ENCODE measurements at regions not wholly inside any gene's neighbourhood (a gene's known extent, or its start where the extent isn't known, plus 50 kb on each side); places are given as distances from the start of the nearest gene placed in this dataset.

DNA sequence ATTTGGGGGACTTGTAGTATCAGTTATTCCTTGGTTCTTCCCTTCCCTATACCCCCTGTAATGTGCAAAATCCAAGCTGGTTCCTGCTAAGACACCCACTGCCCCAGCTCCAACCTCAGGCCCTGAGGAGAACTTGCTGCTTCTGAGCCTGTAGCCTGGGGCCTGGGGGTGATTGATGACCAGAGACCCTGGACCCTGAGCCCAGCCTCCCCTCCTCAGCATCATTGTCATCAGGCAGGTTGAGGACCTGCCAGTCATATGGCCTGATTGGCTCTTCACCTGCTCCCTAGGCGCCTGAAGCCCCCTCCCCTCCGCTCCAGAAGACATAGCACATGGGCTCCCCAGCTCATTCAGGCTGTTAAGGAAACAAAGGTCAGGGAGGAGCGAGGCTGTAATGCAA is 73.8 kb upstream of the YWHAQ start:
- Histone ChIP-seq H3K27me3 (ENCODE audit: control insufficient read depth in 2 of 2, insufficient read depth in 2 of 2, low read length in 2 of 2) (no peaks in the 10 kb centered on the region), H4K20me1 (ENCODE audit: insufficient read depth, low read length) (no peaks in the 10 kb centered on the region), H3K27ac (ENCODE audit: low read depth in 1 of 2, low read length in 2 of 2) (no peak overlapping the region), H3K79me2 (ENCODE audit: insufficient read depth, low read length) (no peaks in the 10 kb centered on the region), H3K4me3 (replicated peaks in 1 of 3; ENCODE audit: low read depth in 2 of 3, low read length in 3 of 3) (no peak overlapping the region), H3K4me2 (replicated peaks; ENCODE audit: extremely low read depth, low read length, poor library complexity, severe bottlenecking) (no peak overlapping the region), H3K9me3 (replicated peaks in 1 of 2; ENCODE audit: control insufficient read depth in 1 of 2, insufficient read depth in 1 of 2, low read length in 2 of 2) (peaks cover 0 to 4% of the 10 kb centered on the region in 2 donors), H3K4me1 (ENCODE audit: control insufficient read depth in 1 of 2, insufficient read depth in 2 of 2, low read length in 2 of 2) (peaks cover 16 to 37% of the 10 kb centered on the region in 2 donors), H3K9ac (ENCODE audit: insufficient read depth, low read length, poor library complexity, severe bottlenecking) (no peak overlapping the region), H3K36me3 (replicated peaks in 1 of 2; ENCODE audit: control insufficient read depth in 1 of 2, insufficient read depth in 2 of 2, low read length in 2 of 2) (no peaks in the 10 kb centered on the region), H2AFZ (ENCODE audit: insufficient read depth, low read depth, low read length, poor library complexity, severe bottlenecking) (no peak overlapping the region)
- TF ChIP-seq, protein P1, sequence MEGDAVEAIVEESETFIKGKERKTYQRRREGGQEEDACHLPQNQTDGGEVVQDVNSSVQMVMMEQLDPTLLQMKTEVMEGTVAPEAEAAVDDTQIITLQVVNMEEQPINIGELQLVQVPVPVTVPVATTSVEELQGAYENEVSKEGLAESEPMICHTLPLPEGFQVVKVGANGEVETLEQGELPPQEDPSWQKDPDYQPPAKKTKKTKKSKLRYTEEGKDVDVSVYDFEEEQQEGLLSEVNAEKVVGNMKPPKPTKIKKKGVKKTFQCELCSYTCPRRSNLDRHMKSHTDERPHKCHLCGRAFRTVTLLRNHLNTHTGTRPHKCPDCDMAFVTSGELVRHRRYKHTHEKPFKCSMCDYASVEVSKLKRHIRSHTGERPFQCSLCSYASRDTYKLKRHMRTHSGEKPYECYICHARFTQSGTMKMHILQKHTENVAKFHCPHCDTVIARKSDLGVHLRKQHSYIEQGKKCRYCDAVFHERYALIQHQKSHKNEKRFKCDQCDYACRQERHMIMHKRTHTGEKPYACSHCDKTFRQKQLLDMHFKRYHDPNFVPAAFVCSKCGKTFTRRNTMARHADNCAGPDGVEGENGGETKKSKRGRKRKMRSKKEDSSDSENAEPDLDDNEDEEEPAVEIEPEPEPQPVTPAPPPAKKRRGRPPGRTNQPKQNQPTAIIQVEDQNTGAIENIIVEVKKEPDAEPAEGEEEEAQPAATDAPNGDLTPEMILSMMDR (IDR thresholded peaks at IDR 0.05), result no peak
- no peak for DNase-seq
- H3K4me1 Mint-ChIP-seq, result peaks cover 27% of the 10 kb centered on the region
- H3K4me3 Mint-ChIP-seq, result no peak overlapping the region
- peak overlapping the region in 3 of 7 donors; percentile 50 to 89 (median 66) for H3K27ac Mint-ChIP-seq
- intact Hi-C loops (cut with micrococcal nuclease), result loop anchor here in 1 of 2 donors (5.0 kb wide), 1 partner anchor 48 kb away; no protein-coding TSS in a partner anchor
- WGBS (ENCODE audit: insufficient coverage), result 100% methylated on average over 2 of the region's 3 CpGs
- peaks cover 1 to 3% (median 3%) of the 10 kb centered on the region in 3 donors for H3K27me3 Mint-ChIP-seq (ENCODE audit: low read depth in 3 of 3)
- no peaks in the 10 kb centered on the region for H3K36me3 Mint-ChIP-seq
- H3K9me3 Mint-ChIP-seq, result peaks cover 0 to 5% (median 2%) of the 10 kb centered on the region in 7 donors

DNA sequence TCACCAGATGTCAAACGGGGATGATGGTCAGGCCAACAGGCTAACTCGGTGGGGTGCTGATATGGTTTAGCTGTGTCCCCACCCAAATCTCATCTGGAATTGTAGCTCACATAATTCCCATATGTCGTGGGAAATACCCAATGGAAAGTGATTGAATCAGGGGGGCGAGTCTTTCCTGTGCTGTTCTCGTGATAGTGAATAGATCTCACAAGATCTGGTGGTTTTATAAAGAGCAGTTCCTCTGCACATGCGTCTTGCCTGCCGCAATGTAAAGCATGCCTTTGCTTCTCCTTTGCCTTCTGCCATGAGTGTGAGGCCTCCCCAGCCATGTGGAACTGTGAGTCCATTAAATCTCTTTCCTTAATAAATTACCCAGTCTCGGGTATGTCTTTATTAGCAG is 74.4 kb upstream of the YWHAQ start:
- intact Hi-C loops (cut with micrococcal nuclease), result no loop called here
- no peak overlapping the region for H3K4me2 ChIP-seq (replicated peaks; ENCODE audit: extremely low read depth, low read length, poor library complexity, severe bottlenecking)
- no peaks in the 10 kb centered on the region for H3K36me3 ChIP-seq (replicated peaks in 1 of 2; ENCODE audit: control insufficient read depth in 1 of 2, insufficient read depth in 2 of 2, low read length in 2 of 2)
- H3K4me3 Mint-ChIP-seq, result no peak overlapping the region
- no peak overlapping the region for H2AFZ ChIP-seq (ENCODE audit: insufficient read depth, low read depth, low read length, poor library complexity, severe bottlenecking)
- H3K4me1 ChIP-seq (ENCODE audit: control insufficient read depth in 1 of 2, insufficient read depth in 2 of 2, low read length in 2 of 2), result peaks cover 11 to 31% of the 10 kb centered on the region in 2 donors
- WGBS (ENCODE audit: insufficient coverage), result 92% methylated on average over 2 of the region's 8 CpGs
- H3K9ac ChIP-seq (ENCODE audit: insufficient read depth, low read length, poor library complexity, severe bottlenecking), result no peak overlapping the region
- TF ChIP-seq, protein P1 (IDR thresholded peaks at IDR 0.05), result no peak
- no peaks in the 10 kb centered on the region for H3K36me3 Mint-ChIP-seq
- peaks cover 2 to 10% (median 4%) of the 10 kb centered on the region in 7 donors for H3K9me3 Mint-ChIP-seq
- H3K9me3 ChIP-seq (replicated peaks in 1 of 2; ENCODE audit: control insufficient read depth in 1 of 2, insufficient read depth in 1 of 2, low read length in 2 of 2), result peaks cover 0 to 8% of the 10 kb centered on the region in 2 donors
- peaks cover 1 to 3% (median 3%) of the 10 kb centered on the region in 3 donors for H3K27me3 Mint-ChIP-seq (ENCODE audit: low read depth in 3 of 3)
- H3K27ac Mint-ChIP-seq, result peak overlapping the region in 1 of 7 donors; percentile 37
- H3K4me1 Mint-ChIP-seq, result peaks cover 21% of the 10 kb centered on the region
- no peak overlapping the region for H3K27ac ChIP-seq (ENCODE audit: low read depth in 1 of 2, low read length in 2 of 2)
- no peak for DNase-seq
- no peaks in the 10 kb centered on the region for H4K20me1 ChIP-seq (ENCODE audit: insufficient read depth, low read length)
- H3K4me3 ChIP-seq (replicated peaks in 1 of 3; ENCODE audit: low read depth in 2 of 3, low read length in 3 of 3), result no peak overlapping the region
- H3K79me2 ChIP-seq (ENCODE audit: insufficient read depth, low read length), result no peaks in the 10 kb centered on the region
- no peaks in the 10 kb centered on the region for H3K27me3 ChIP-seq (ENCODE audit: control insufficient read depth in 2 of 2, insufficient read depth in 2 of 2, low read length in 2 of 2)
